DND-41 (cell line): ENCODE measurements at regions not wholly inside any gene's neighbourhood (a gene's known extent, or its start where the extent isn't known, plus 50 kb on each side); places are given as distances from the start of the nearest gene placed in this dataset.
"Not testable (repeated sequence)": the region's sequence is repeated elsewhere in the genome, so short reads cannot be mapped to it uniquely, and the experiment has no call there.

Source experiments
- ATAC-seq: fragments of 200-7000 bp; cut with Tn5 transposase; 3 replicates; pipeline ENCODE4 v1.9.1; 2021; ENCODE audit warnings: low read depth; ENCODE audit not compliant: insufficient read depth
- DNase-seq: peaks from one replicate; pipeline ENCODE4 v3.0.0-alpha.2; 2020
- H2AFZ ChIP-seq: 2 replicates; pipeline ENCODE4 v1.6.0; 2012; ENCODE audit warnings: low read depth, low read length
- H3K27ac ChIP-seq: 2 replicates; pipeline ENCODE4 v1.5.1; 2012; ENCODE audit warnings: low read length, inconsistent platforms
- H3K27me3 ChIP-seq: fragments of 200-600 bp; sonication (generic); 2 replicates; pipeline ENCODE4 v1.6.0; 2012; ENCODE audit warnings: low read length, mild to moderate bottlenecking, inconsistent platforms; ENCODE audit not compliant: insufficient read depth, poor library complexity
- H3K36me3 ChIP-seq: 2 replicates; pipeline ENCODE4 v1.5.1; 2012; ENCODE audit warnings: low read length, inconsistent platforms; ENCODE audit not compliant: insufficient read depth
- H3K4me1 ChIP-seq: 2 replicates; pipeline ENCODE4 v1.5.1; 2012; ENCODE audit warnings: mild to moderate bottlenecking, low read length; ENCODE audit not compliant: insufficient read depth
- H3K4me2 ChIP-seq: 2 replicates; pipeline ENCODE4 v1.6.0; 2012; ENCODE audit warnings: mild to moderate bottlenecking, moderate library complexity, low read length, inconsistent platforms; ENCODE audit not compliant: insufficient read depth
- H3K4me3 ChIP-seq, 2 experiments: fragments of 200-600 bp in 1 of 2; shearing (Covaris generic) in 1 of 2; 2 replicates each; pipeline ENCODE4 v1.5.1; 2012 to 2016; ENCODE audit warnings: inconsistent platforms in 2 of 2, low read length in 2 of 2, mild to moderate bottlenecking in 2 of 2, low read depth in 1 of 2, moderate library complexity in 1 of 2
- H3K79me2 ChIP-seq: 2 replicates; pipeline ENCODE4 v1.6.0; 2012; ENCODE audit warnings: low read length, inconsistent platforms; ENCODE audit not compliant: insufficient read depth
- H3K9ac ChIP-seq: 2 replicates; pipeline ENCODE4 v1.6.0; 2012; ENCODE audit warnings: low read depth, mild to moderate bottlenecking, inconsistent platforms, low read length, moderate library complexity
- H3K9me3 ChIP-seq: 2 replicates; pipeline ENCODE4 v1.5.1; 2012; ENCODE audit warnings: low read length, moderate library complexity, mild to moderate bottlenecking, inconsistent platforms; ENCODE audit not compliant: insufficient read depth, severe bottlenecking
- H4K20me1 ChIP-seq: 2 replicates; pipeline ENCODE4 v1.6.0; 2012; ENCODE audit warnings: low read length; ENCODE audit not compliant: insufficient read depth
- CTCF ChIP-seq: IDR thresholded peaks from 2 replicates; pipeline ENCODE4 v1.5.1; 2012; ENCODE audit warnings: borderline replicate concordance, low read length, moderate library complexity, mild to moderate bottlenecking; ENCODE audit not compliant: poor library complexity, severe bottlenecking; ENCODE audit errors: extremely low read depth
- EZH2 ChIP-seq: IDR thresholded peaks from 3 replicates; pipeline ENCODE4 v1.6.1; 2012; ENCODE audit warnings: borderline replicate concordance, low read depth, mild to moderate bottlenecking, moderate library complexity, low read length, inconsistent platforms; ENCODE audit not compliant: severe bottlenecking

- H2AFZ ChIP-seq, H3K9me3 ChIP-seq, H3K79me2 ChIP-seq, DNase-seq, H3K4me3 ChIP-seq, H4K20me1 ChIP-seq, H3K9ac ChIP-seq, H3K36me3 ChIP-seq, H3K27me3 ChIP-seq, ATAC-seq, H3K27ac ChIP-seq, H3K4me2 ChIP-seq: not testable (repeated sequence)
- TF ChIP-seq CTCF, result peak; percentile 18
- H3K4me1 ChIP-seq, result peaks cover 13% of the 10 kb centered on the region
Observed at GRCh38 chr12:9468144-9468543, 139.6 kb downstream of the KLRB1 start.

- no peaks in the 10 kb centered on the region for H3K9me3 ChIP-seq
- H3K79me2 ChIP-seq, result no peaks in the 10 kb centered on the region
- H3K4me1 ChIP-seq, result no peaks in the 10 kb centered on the region
- no peak overlapping the region for H3K4me2 ChIP-seq
- H3K36me3 ChIP-seq, result no peaks in the 10 kb centered on the region
- no peaks in the 10 kb centered on the region for H4K20me1 ChIP-seq
- H3K9ac ChIP-seq, result no peak overlapping the region
- DNase-seq, result no peak
- H3K27me3 ChIP-seq, result no peaks in the 10 kb centered on the region
- TF ChIP-seq EZH2 (no peak), CTCF (no peak)
- H2AFZ ChIP-seq, result no peak overlapping the region
- H3K27ac ChIP-seq, result no peak overlapping the region
- no peak overlapping the region for H3K4me3 ChIP-seq
- ATAC-seq, result no peak
Observed at GRCh38 chr12:9464408-9464807, 143.3 kb downstream of the KLRB1 start.

GRCh38 chr12:9455516-9455915 lies 152.2 kb downstream of the KLRB1 start:
- H3K4me2 ChIP-seq, ATAC-seq, H3K27ac ChIP-seq, H3K27me3 ChIP-seq, H3K9me3 ChIP-seq, DNase-seq, H2AFZ ChIP-seq, H3K79me2 ChIP-seq, H3K4me3 ChIP-seq, H3K36me3 ChIP-seq, H3K9ac ChIP-seq, H4K20me1 ChIP-seq, H3K4me1 ChIP-seq: not testable (repeated sequence)

GRCh38 chr12:9454021-9454420 lies 153.7 kb downstream of the KLRB1 start:
- H3K4me2 ChIP-seq, DNase-seq, H3K9ac ChIP-seq, H3K79me2 ChIP-seq, H3K9me3 ChIP-seq, H3K4me3 ChIP-seq, H3K27ac ChIP-seq, H2AFZ ChIP-seq, H3K27me3 ChIP-seq, H4K20me1 ChIP-seq, H3K4me1 ChIP-seq, H3K36me3 ChIP-seq, ATAC-seq: not testable (repeated sequence)

- H3K4me2 ChIP-seq, H3K9ac ChIP-seq, H4K20me1 ChIP-seq, H3K27me3 ChIP-seq, H3K36me3 ChIP-seq, H3K4me3 ChIP-seq, H3K9me3 ChIP-seq, DNase-seq, H3K27ac ChIP-seq, H2AFZ ChIP-seq, ATAC-seq: not testable (repeated sequence)
- Histone ChIP-seq H3K4me1 (peaks cover 17% of the 10 kb centered on the region), H3K79me2 (peaks cover 15% of the 10 kb centered on the region)
Observed at GRCh38 chr12:9450127-9450567, 157.6 kb downstream of the KLRB1 start.

- H3K27me3 ChIP-seq, DNase-seq, ATAC-seq, H3K9ac ChIP-seq, H3K4me3 ChIP-seq, H4K20me1 ChIP-seq, H2AFZ ChIP-seq, H3K9me3 ChIP-seq, H3K27ac ChIP-seq, H3K36me3 ChIP-seq: not testable (repeated sequence)
- peaks cover 17% of the 10 kb centered on the region for H3K4me1 ChIP-seq
- H3K4me2 ChIP-seq, result peak overlapping the region; percentile 86
- H3K79me2 ChIP-seq, result peaks cover 18% of the 10 kb centered on the region
Observed at GRCh38 chr12:9449657-9450126, 158.0 kb downstream of the KLRB1 start.
